ENCODE measurements at regions not wholly inside any gene's neighbourhood (a gene's known extent, or its start where the extent isn't known, plus 50 kb on each side); places are given as distances from the start of the nearest gene placed in this dataset.
A peak's percentile ranks its signal among the peaks of the same experiment; 100 is the strongest.
"Not testable (repeated sequence)": the region's sequence is repeated elsewhere in the genome, so short reads cannot be mapped to it uniquely, and the experiment has no call there.

DNA sequence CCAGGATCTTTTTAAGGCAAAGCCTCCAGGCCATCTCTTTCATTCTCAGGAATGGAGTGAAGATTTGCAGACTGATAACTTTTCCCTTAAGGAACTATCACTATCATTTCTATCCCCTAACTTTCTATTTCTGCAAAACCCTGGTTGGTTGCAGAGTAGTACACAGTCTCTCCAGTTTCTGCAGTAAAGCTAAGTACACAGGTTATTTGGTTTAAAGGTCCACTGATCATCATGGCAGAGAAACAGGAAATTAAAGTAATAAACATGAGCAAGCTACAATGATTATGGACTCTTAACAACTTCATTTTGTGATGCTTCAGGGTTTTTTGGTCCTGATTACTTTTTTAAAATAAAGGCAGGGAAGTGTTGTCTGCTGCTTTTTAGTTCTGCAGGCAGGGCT, 890.0 kb upstream of the DDX18 start:
- DNase-seq = no peak

- DNase-seq = no peak
These were observed 879.2 kb upstream of the DDX18 start for GRCh38 chr2:116935097-116935814.

- no peak for DNase-seq
These were observed 866.2 kb upstream of the DDX18 start for GRCh38 chr2:116948258-116948657.

GRCh38 chr2:116949249-116949648, 865.2 kb upstream of the DDX18 start:
- no peak for DNase-seq

DNA sequence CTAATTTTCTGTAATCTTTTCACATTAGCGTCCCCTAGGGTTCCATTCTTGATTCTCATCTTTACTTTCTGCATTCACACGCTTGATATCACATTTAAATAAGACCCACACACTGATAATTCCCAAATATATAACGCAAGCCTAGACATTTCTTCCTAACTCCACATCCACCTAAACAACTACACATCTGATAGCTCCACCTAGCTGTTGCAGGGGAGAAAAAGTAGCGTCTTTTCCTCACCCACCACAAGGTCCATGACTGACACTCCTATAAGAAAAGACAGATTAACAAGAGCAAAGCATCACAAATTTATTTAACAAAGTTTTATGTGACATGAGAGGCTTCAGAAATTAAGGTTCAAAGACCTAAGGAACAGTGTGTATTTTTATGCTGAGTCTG, 862.2 kb upstream of the DDX18 start:
- DNase-seq = peak; percentile 2

DNA sequence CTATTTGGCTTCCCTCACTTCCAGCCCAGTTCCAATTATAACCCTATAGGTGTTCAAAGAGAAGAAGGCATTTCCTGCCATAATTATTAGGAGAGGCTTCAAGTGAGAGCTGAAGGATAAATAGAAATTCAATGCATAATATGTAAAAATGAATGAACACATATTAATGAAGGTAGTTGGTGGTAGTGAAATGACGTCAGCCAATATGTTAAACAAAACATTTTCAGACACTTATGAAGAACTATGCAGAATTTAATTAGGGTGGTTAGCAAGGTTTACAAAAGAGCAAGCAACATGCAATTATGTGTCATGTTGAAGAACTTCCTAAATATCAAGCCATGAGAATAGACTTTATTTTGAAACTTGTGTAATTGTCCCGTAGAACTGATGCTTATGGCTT, 858.8 kb upstream of the DDX18 start:
- DNase-seq = no peak

- DNase-seq = no peak
These were observed 838.9 kb upstream of the DDX18 start for GRCh38 chr2:116975608-116976007.

GRCh38 chr2:116979916-116980764, 834.4 kb upstream of the DDX18 start:
- no peak for DNase-seq

GRCh38 chr2:116987447-116987846, 827.0 kb upstream of the DDX18 start:
- DNase-seq = no peak

- DNase-seq = no peak
These were observed 826.2 kb upstream of the DDX18 start for GRCh38 chr2:116988303-116988702.

- no peak for DNase-seq
These were observed 795.1 kb upstream of the DDX18 start for GRCh38 chr2:117019357-117019756.

DNA sequence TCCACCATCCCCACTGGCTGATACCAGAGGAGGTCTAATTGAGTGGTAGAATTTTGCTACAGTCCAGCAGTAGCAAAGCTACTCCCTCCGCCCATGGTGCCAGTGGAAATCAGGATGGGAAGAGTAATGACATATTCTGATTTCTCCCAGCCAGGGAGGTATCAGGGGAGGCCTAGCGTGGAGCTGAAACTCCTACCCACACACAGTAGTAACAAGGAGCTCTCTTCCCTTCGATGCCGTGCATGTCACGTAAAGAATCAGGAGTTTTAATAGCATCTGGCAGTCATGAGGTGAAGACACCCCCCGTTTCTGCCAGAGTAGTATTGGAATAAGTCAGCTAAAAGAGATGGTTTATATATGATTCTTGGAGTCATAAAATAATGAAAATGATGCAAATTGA, 786.8 kb upstream of the DDX18 start:
- DNase-seq = no peak

GRCh38 chr2:117028708-117029107, 785.8 kb upstream of the DDX18 start:
- not testable (repeated sequence) for DNase-seq

GRCh38 chr2:117055499-117056375, 758.8 kb upstream of the DDX18 start:
- no peak for DNase-seq

GRCh38 chr2:117056376-117056748, 758.1 kb upstream of the DDX18 start:
- DNase-seq = no peak

DNA sequence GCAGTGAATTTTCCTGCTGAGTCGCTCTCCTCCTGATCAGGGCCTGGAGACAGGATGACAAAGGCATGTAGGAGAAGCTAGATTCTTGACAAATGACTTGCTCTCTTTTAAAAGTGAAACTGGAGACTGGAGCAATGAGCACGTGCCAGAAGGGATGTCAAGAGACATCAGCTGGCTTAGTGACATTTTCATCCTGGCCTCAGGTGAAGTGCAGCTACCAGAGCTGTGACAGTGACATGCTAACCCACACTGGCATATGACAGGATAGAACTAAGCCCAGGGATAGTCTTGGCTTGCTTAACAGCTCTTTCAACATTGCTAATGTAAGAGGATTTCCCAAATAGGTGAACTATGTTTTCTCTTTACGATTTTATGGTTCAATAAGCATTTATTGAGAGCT, 757.5 kb upstream of the DDX18 start:
- DNase-seq = peak; percentile 1

DNA sequence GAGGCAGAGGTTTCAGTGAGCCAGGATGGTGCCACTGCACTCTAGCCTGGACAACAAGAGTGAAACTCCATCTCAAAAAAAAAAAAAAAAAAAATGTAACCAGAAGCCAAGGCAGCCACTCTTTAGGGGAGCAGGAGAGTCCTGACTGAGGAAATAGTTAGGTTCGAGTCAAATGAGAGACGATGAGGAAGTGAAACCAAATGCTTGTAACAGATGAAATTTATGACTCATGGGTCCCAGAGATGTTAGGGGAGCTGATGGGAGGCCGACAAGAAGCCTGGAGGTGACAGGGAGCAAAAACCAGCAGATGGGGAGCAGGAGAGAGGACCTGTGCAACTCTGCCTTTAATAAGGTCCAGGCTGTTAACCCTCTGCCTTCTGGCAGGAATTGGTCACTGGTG, 756.1 kb upstream of the DDX18 start:
- DNase-seq = no peak

DNA sequence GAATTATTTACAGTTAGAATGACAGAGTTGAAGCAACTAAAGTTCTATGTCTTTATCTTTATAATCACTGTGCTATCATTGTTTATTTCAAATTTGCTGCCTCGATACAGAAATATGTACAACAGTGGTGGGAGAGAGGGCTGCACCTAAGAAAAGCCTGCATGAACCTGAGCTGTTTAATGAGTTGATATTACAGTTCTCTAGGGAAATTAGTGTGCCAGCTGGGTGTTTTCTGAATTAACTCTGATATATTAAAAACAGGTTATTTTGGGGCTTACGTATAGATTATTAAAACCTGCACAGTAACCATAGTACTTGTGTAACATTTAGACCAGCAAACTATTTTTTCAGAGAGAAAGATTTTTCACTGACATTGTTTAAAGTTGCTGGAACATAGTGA, 750.5 kb upstream of the DDX18 start:
- no peak for DNase-seq

GRCh38 chr2:117065912-117066311, 748.6 kb upstream of the DDX18 start:
- DNase-seq = no peak

DNA sequence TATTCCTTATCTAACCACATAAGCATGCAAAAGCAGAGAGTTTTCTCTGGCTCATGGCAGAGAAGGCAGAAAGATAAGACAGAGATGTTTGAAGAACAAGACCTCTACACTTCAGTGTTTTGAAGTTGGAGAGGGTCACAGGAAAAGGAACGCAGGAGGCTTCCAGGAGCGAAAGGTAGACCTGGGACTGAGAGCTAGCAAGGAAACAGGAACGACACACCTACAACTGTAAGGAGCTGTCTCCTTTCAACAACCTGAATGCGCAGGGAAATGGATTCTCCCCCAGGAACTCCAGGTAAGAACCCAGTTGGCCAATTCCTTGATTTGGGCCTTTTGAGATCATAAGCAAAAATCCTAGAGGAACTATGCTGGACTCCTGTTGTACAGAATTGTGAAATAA, 746.6 kb upstream of the DDX18 start:
- DNase-seq = no peak

- no peak for DNase-seq
These were observed 746.1 kb upstream of the DDX18 start for GRCh38 chr2:117068371-117068770.

DNA sequence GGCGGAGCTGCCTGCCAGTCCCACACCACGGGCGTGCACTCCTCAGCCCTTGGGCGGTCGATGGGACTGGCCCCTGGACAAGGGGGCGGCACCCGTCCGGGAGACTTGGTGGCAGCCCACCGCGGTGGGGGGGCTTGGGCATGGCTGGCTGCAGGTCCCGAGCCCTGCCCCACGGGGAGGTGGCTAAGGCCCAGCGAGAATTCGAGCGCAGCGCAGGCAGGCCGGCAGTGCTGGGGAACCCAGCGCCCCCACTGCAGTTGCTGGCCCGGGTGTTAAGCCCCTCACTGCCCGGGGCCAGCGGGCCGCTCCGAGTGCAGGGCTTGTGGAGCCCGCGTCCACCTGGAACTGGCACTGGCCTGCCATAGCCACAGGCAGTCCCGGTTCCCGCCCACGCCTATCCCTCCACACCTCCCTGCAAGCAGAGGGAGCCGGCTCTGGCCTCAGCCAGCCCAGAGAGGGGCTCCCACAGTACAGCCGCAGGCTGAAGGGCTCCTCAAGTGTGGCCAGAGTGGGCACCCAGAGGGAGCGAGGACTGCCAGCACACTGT, 742.9 kb upstream of the DDX18 start:
- DNase-seq = no peak

- no peak for DNase-seq
These were observed 739.7 kb upstream of the DDX18 start for GRCh38 chr2:117074756-117075155.

Measured in tongue (tissue), 1 donor.